GM23248 (cell line): ENCODE measurements at regions not wholly inside any gene's neighbourhood (a gene's known extent, or its start where the extent isn't known, plus 50 kb on each side); places are given as distances from the start of the nearest gene placed in this dataset.

Experiments
- EZH2 ChIP-seq: fragments of 200-600 bp; sonication (generic); IDR thresholded peaks from 2 replicates; pipeline ENCODE4 v1.6.1; 2018; ENCODE audit warnings: antibody characterized with exemption, mild to moderate bottlenecking; ENCODE audit not compliant: insufficient read depth, poor library complexity, severe bottlenecking
- EZH2phosphoT487 ChIP-seq: fragments of 200-600 bp; sonication (generic); IDR thresholded peaks from 2 replicates; pipeline ENCODE4 v1.6.1; 2018; ENCODE audit warnings: antibody characterized with exemption, moderate library complexity, mild to moderate bottlenecking, low read depth; ENCODE audit not compliant: insufficient read depth

DNA sequence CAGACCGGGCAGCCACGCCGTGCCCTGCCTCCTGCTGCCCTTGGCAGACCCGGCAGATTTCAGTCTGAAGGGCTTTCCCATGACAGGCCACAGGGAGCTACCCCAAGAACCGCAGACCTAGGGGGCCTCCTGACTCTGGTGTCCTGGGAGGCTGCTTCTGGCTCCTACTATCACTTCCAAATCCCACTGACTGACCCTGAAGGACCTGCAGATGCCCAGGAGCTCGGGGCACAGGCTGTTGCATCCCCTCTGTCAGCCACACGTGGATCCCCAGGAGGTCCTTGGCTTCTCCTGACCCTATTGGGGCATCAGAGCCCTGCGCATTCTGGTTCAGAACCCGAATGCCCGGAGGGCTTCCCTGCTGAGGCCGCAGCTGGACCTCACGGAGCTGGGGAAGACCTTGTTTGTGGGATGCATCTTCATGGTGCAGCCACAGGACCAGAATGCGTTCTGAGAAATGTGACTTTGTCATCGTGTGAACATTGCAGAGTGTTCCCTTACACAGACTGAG is 81.3 kb upstream of the IRX4 start:
- TF ChIP-seq EZH2phosphoT487 (no peak), EZH2 (no peak)
